Neural progenitor cell (in vitro differentiated cells): ENCODE measurements at regions not wholly inside any gene's neighbourhood (a gene's known extent, or its start where the extent isn't known, plus 50 kb on each side); places are given as distances from the start of the nearest gene placed in this dataset.

Experiments used
- DNase-seq: peaks from one replicate; pipeline ENCODE4 v3.0.0-alpha.2; 2016; ENCODE audit warnings: low spot score
- H2AFZ ChIP-seq: fragments of 200-600 bp; sonication (generic); replicated peaks from 2 replicates; pipeline ENCODE4 v1.6.1; 2016; ENCODE audit warnings: antibody characterized with exemption
- H3F3A ChIP-seq: fragments of 200-600 bp; sonication (generic); 2 replicates; pipeline ENCODE4 v1.6.1; 2016; ENCODE audit warnings: antibody characterized with exemption, low read depth
- H3K27ac ChIP-seq: fragments of 200-600 bp; sonication (generic); 2 replicates; pipeline ENCODE4 v1.5.1; 2016; ENCODE audit warnings: mild to moderate bottlenecking
- H3K27me3 ChIP-seq: fragments of 200-600 bp; sonication (generic); 2 replicates; pipeline ENCODE4 v1.6.1; 2016; ENCODE audit warnings: mild to moderate bottlenecking, moderate library complexity
- H3K36me3 ChIP-seq: fragments of 200-600 bp; sonication (generic); 2 replicates; pipeline ENCODE4 v1.5.1; 2016
- H3K4me1 ChIP-seq: fragments of 200-600 bp; sonication (generic); 2 replicates; pipeline ENCODE4 v1.6.1; 2016; ENCODE audit warnings: mixed run types
- H3K4me2 ChIP-seq: fragments of 200-600 bp; sonication (generic); 2 replicates; pipeline ENCODE4 v1.6.1; 2016
- H3K4me3 ChIP-seq: fragments of 200-600 bp; sonication (generic); 2 replicates; pipeline ENCODE4 v1.5.1; 2016
- H3K79me2 ChIP-seq: fragments of 200-600 bp; sonication (generic); 2 replicates; pipeline ENCODE4 v1.6.1; 2016; ENCODE audit warnings: low read depth
- H3K9ac ChIP-seq: fragments of 200-600 bp; sonication (generic); 2 replicates; pipeline ENCODE4 v1.6.1; 2016
- H3K9me3 ChIP-seq: fragments of 200-600 bp; sonication (generic); 2 replicates; pipeline ENCODE4 v1.5.1; 2016; ENCODE audit warnings: low read depth
- H4K20me1 ChIP-seq: fragments of 200-600 bp; sonication (generic); 2 replicates; pipeline ENCODE4 v1.6.1; 2016; ENCODE audit warnings: low read depth
- H3K27ac Mint-ChIP-seq: 3 replicates; pipeline ENCODE4 v1.8.0; 2021; ENCODE audit warnings: mixed read lengths
- H3K27me3 Mint-ChIP-seq: 2 replicates; pipeline ENCODE4 v1.8.0; 2022; ENCODE audit warnings: low read depth, mild to moderate bottlenecking, inconsistent platforms, moderate library complexity, mixed read lengths; ENCODE audit not compliant: insufficient read depth
- H3K36me3 Mint-ChIP-seq: 3 replicates; pipeline ENCODE4 v1.8.0; 2021; ENCODE audit warnings: mixed read lengths
- H3K4me1 Mint-ChIP-seq: 3 replicates; pipeline ENCODE4 v1.8.0; 2021; ENCODE audit warnings: mixed read lengths
- H3K4me3 Mint-ChIP-seq: 3 replicates; pipeline ENCODE4 v1.8.0; 2021; ENCODE audit warnings: mild to moderate bottlenecking, moderate library complexity, mixed read lengths
- H3K9me3 Mint-ChIP-seq: 3 replicates; pipeline ENCODE4 v1.8.0; 2020; ENCODE audit warnings: mixed read lengths
- CTCF ChIP-seq: fragments of 200-600 bp; sonication (generic); IDR thresholded peaks from 2 replicates; pipeline ENCODE4 v1.5.1; 2017; ENCODE audit warnings: antibody characterized with exemption, mild to moderate bottlenecking
- EZH2 ChIP-seq: fragments of 200-600 bp; sonication (generic); IDR thresholded peaks from 2 replicates; pipeline ENCODE4 v1.6.1; 2017; ENCODE audit warnings: antibody characterized with exemption, mild to moderate bottlenecking, moderate library complexity
- EZH2phosphoT487 ChIP-seq: fragments of 200-600 bp; sonication (generic); IDR thresholded peaks from 2 replicates; pipeline ENCODE4 v1.6.1; 2017; ENCODE audit warnings: antibody characterized with exemption

- DNase-seq, result peak; percentile 34
- Histone ChIP-seq H3K4me3 (no peak overlapping the region), H3K79me2 (no peaks in the 10 kb centered on the region), H4K20me1 (no peaks in the 10 kb centered on the region), H3K9me3 (no peaks in the 10 kb centered on the region), H3K4me2 (no peak overlapping the region), H3F3A (no peaks in the 10 kb centered on the region), H3K9ac (no peak overlapping the region), H3K27ac (no peak overlapping the region), H3K36me3 (no peaks in the 10 kb centered on the region), H3K27me3 (no peaks in the 10 kb centered on the region), H3K4me1 (no peaks in the 10 kb centered on the region), H2AFZ (no peak overlapping the region)
- Mint-ChIP-seq H3K4me1 (peaks cover 10% of the 10 kb centered on the region), H3K36me3 (no peaks in the 10 kb centered on the region), H3K27me3 (peaks cover 4% of the 10 kb centered on the region), H3K9me3 (no peaks in the 10 kb centered on the region), H3K27ac (no peak overlapping the region), H3K4me3 (no peak overlapping the region)
- TF ChIP-seq EZH2phosphoT487 (no peak), CTCF (peak; percentile 15)
Observed at GRCh38 chr9:86488794-86489193, 134.6 kb upstream of the TUT7 start.

GRCh38 chr9:86488345-86488744 is 134.1 kb upstream of the TUT7 start:
- H3K9ac ChIP-seq, result no peak overlapping the region
- Mint-ChIP-seq H3K4me3 (peak overlapping the region; percentile 41), H3K36me3 (no peaks in the 10 kb centered on the region), H3K9me3 (no peaks in the 10 kb centered on the region), H3K27ac (no peak overlapping the region), H3K4me1 (peaks cover 10% of the 10 kb centered on the region), H3K27me3 (peaks cover 4% of the 10 kb centered on the region)
- no peak overlapping the region for H3K4me3 ChIP-seq
- H4K20me1 ChIP-seq, result no peaks in the 10 kb centered on the region
- no peak overlapping the region for H2AFZ ChIP-seq
- DNase-seq, result no peak
- no peak for TF ChIP-seq EZH2phosphoT487
- TF ChIP-seq EZH2, result no peak
- no peak for TF ChIP-seq CTCF
- H3F3A ChIP-seq, result no peaks in the 10 kb centered on the region
- no peaks in the 10 kb centered on the region for H3K27me3 ChIP-seq
- H3K79me2 ChIP-seq, result no peaks in the 10 kb centered on the region
- no peaks in the 10 kb centered on the region for H3K9me3 ChIP-seq
- H3K4me2 ChIP-seq, result no peak overlapping the region
- H3K4me1 ChIP-seq, result no peaks in the 10 kb centered on the region
- no peak overlapping the region for H3K27ac ChIP-seq
- H3K36me3 ChIP-seq, result no peaks in the 10 kb centered on the region

DNA sequence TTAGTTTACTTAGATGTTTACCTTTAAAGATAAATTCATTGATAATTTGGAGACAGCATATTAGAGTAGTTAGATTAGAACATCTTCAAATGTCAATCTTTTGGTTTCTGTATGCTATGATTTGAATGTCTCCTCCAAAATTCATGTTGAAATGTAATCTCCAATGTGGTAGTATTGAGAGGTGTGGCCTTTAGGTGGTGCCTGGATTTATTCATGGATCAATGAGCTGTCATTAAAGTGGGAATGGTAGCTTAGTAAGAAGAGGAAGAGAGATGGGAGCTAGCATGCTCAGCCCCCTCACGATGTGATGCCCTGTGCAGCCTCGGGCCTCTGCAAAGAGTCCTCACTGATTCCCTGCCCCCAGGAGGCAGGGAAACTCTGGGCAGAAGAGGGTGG is 133.6 kb upstream of the TUT7 start:
- H3K4me3 ChIP-seq, result no peak overlapping the region
- Mint-ChIP-seq H3K4me1 (peaks cover 10% of the 10 kb centered on the region), H3K36me3 (no peaks in the 10 kb centered on the region), H3K27ac (peak overlapping the region; percentile 78), H3K27me3 (peaks cover 4% of the 10 kb centered on the region), H3K9me3 (no peaks in the 10 kb centered on the region), H3K4me3 (no peak overlapping the region)
- no peak overlapping the region for H3K4me2 ChIP-seq
- no peaks in the 10 kb centered on the region for H4K20me1 ChIP-seq
- H2AFZ ChIP-seq, result no peak overlapping the region
- H3K36me3 ChIP-seq, result no peaks in the 10 kb centered on the region
- H3K4me1 ChIP-seq, result no peaks in the 10 kb centered on the region
- no peak for TF ChIP-seq EZH2phosphoT487
- TF ChIP-seq EZH2, result no peak
- TF ChIP-seq CTCF, result no peak
- H3K27ac ChIP-seq, result no peak overlapping the region
- no peaks in the 10 kb centered on the region for H3K9me3 ChIP-seq
- H3K27me3 ChIP-seq, result no peaks in the 10 kb centered on the region
- no peaks in the 10 kb centered on the region for H3F3A ChIP-seq
- H3K79me2 ChIP-seq, result no peaks in the 10 kb centered on the region
- no peak overlapping the region for H3K9ac ChIP-seq
- no peak for DNase-seq
